Neural cell (in vitro differentiated cells): ENCODE measurements at regions not wholly inside any gene's neighbourhood (a gene's known extent, or its start where the extent isn't known, plus 50 kb on each side); places are given as distances from the start of the nearest gene placed in this dataset.
"Not testable (repeated sequence)": the region's sequence is repeated elsewhere in the genome, so short reads cannot be mapped to it uniquely, and the experiment has no call there.

Source experiments
- H2AFZ ChIP-seq: fragments of 200-600, 300-800 bp; sonication (generic), shearing (Covaris generic); 2 replicates; pipeline ENCODE4 v1.6.0; 2014; ENCODE audit warnings: low read depth, mild to moderate bottlenecking, antibody characterized with exemption, low read length, moderate library complexity
- H3F3A ChIP-seq: fragments of 200-600 bp; shearing (Covaris generic); 2 replicates; pipeline ENCODE4 v1.6.1; 2016; ENCODE audit warnings: mild to moderate bottlenecking, moderate library complexity, mixed read lengths, antibody characterized with exemption, low read length; ENCODE audit not compliant: insufficient read depth, poor library complexity, severe bottlenecking
- H3K27ac ChIP-seq: fragments of 200-600, 300-800 bp; sonication (generic), shearing (Covaris generic); 2 replicates; pipeline ENCODE4 v1.5.1; 2014; ENCODE audit warnings: mild to moderate bottlenecking, low read length, moderate library complexity
- H3K27me3 ChIP-seq: fragments of 300-800, 200-600 bp; sonication (generic), shearing (Covaris generic); 2 replicates; pipeline ENCODE4 v1.6.0; 2014; ENCODE audit warnings: mild to moderate bottlenecking, low read depth, low read length, moderate library complexity; ENCODE audit not compliant: insufficient read depth
- H3K36me3 ChIP-seq: fragments of 300-800, 200-600 bp; sonication (generic), shearing (Covaris generic); 2 replicates; pipeline ENCODE4 v1.5.1; 2014; ENCODE audit warnings: mild to moderate bottlenecking, antibody characterized with exemption, low read length, moderate library complexity; ENCODE audit not compliant: insufficient read depth
- H3K4me2 ChIP-seq: fragments of 300-800, 200-600 bp; sonication (generic), shearing (Covaris generic); 2 replicates; pipeline ENCODE4 v1.6.0; 2014; ENCODE audit warnings: mild to moderate bottlenecking, low read length
- H3K4me3 ChIP-seq: fragments of 300-800, 200-600 bp; sonication (generic), shearing (Covaris generic); 2 replicates; pipeline ENCODE4 v1.5.1; 2014; ENCODE audit warnings: mild to moderate bottlenecking, low read length, moderate library complexity
- H3K79me2 ChIP-seq: fragments of 200-600 bp; shearing (Covaris generic); replicated peaks from 2 replicates; pipeline ENCODE4 v1.6.0; 2014; ENCODE audit warnings: mild to moderate bottlenecking, low read length, moderate library complexity; ENCODE audit not compliant: insufficient read depth
- H3K9ac ChIP-seq: fragments of 300-800, 200-600 bp; sonication (generic), shearing (Covaris generic); 2 replicates; pipeline ENCODE4 v1.6.1; 2016; ENCODE audit warnings: mild to moderate bottlenecking, low read length, mixed read lengths
- H3K9me2 ChIP-seq: fragments of 200-600 bp; shearing (Covaris generic); 2 replicates; pipeline ENCODE4 v1.6.1; 2016; ENCODE audit warnings: mild to moderate bottlenecking, low read length, mixed read lengths; ENCODE audit not compliant: insufficient read depth
- H3K9me3 ChIP-seq: fragments of 200-600, 300-800 bp; sonication (generic), shearing (Covaris generic); 2 replicates; pipeline ENCODE4 v1.6.1; 2016; ENCODE audit warnings: mild to moderate bottlenecking, mixed run types, low read length, moderate library complexity, mixed read lengths
- H4K20me1 ChIP-seq: fragments of 200-600 bp; shearing (Covaris generic); 2 replicates; pipeline ENCODE4 v1.6.1; 2016; ENCODE audit warnings: mild to moderate bottlenecking, mixed run types; ENCODE audit not compliant: insufficient read depth
- CTCF ChIP-seq: fragments of 450-650 bp; IDR thresholded peaks from 2 replicates; pipeline ENCODE4 v1.5.1; 2014; ENCODE audit warnings: antibody characterized with exemption, mild to moderate bottlenecking, moderate library complexity; ENCODE audit not compliant: poor library complexity, severe bottlenecking
- EP300 ChIP-seq: fragments of 450-650 bp; conservative IDR thresholded peaks from 2 replicates; pipeline ENCODE4 v1.6.1; 2014; ENCODE audit warnings: antibody characterized with exemption, mild to moderate bottlenecking, moderate library complexity; ENCODE audit not compliant: poor library complexity, severe bottlenecking
- EZH2 ChIP-seq: fragments of 200-600, 300-800 bp; shearing (Covaris generic), sonication (generic); IDR thresholded peaks from 2 replicates; pipeline ENCODE4 v1.6.1; 2014; ENCODE audit warnings: antibody characterized with exemption, low read length, borderline replicate concordance, mild to moderate bottlenecking; ENCODE audit not compliant: insufficient read depth, poor library complexity, severe bottlenecking
- MXI1 ChIP-seq: fragments of 450-650 bp; conservative IDR thresholded peaks from 2 replicates; pipeline ENCODE4 v1.6.1; 2014; ENCODE audit warnings: antibody characterized with exemption, mild to moderate bottlenecking; ENCODE audit not compliant: poor library complexity, severe bottlenecking
- POLR2AphosphoS5 ChIP-seq: IDR thresholded peaks from 2 replicates; pipeline ENCODE4 v1.6.1; 2012
- RAD21 ChIP-seq: fragments of 450-650 bp; conservative IDR thresholded peaks from 2 replicates; pipeline ENCODE4 v1.6.1; 2014; ENCODE audit warnings: antibody characterized with exemption, mild to moderate bottlenecking, moderate library complexity
- REST ChIP-seq: IDR thresholded peaks from 2 replicates; pipeline ENCODE4 v1.6.1; 2012; ENCODE audit warnings: borderline replicate concordance
- SMC3 ChIP-seq: fragments of 450-650 bp; conservative IDR thresholded peaks from 2 replicates; pipeline ENCODE4 v1.6.1; 2014; ENCODE audit warnings: antibody characterized with exemption, mild to moderate bottlenecking, moderate library complexity; ENCODE audit not compliant: poor library complexity
- TAF1 ChIP-seq: IDR thresholded peaks from 2 replicates; pipeline ENCODE4 v1.6.1; 2012; ENCODE audit warnings: low read depth

- Histone ChIP-seq H3F3A (no peaks in the 10 kb centered on the region), H3K27ac (no peak overlapping the region), H3K4me3 (no peak overlapping the region), H3K4me2 (no peak overlapping the region), H4K20me1 (no peaks in the 10 kb centered on the region), H3K9ac (no peak overlapping the region), H2AFZ (no peak overlapping the region), H3K79me2 (no peaks in the 10 kb centered on the region), H3K27me3 (no peaks in the 10 kb centered on the region), H3K9me2 (no peaks in the 10 kb centered on the region), H3K36me3 (no peaks in the 10 kb centered on the region), H3K9me3 (no peaks in the 10 kb centered on the region)
- TF ChIP-seq EP300 (no peak), CTCF (no peak), EZH2 (no peak), SMC3 (no peak), POLR2AphosphoS5 (no peak), REST (no peak), MXI1 (no peak), TAF1 (no peak), RAD21 (no peak)
Observed at GRCh38 chr11:114802878-114803277, 124.6 kb downstream of the NXPE2 start.

GRCh38 chr11:114805431-114805830 lies 127.1 kb downstream of the NXPE2 start:
- not testable (repeated sequence) for H3K4me2 ChIP-seq, H3K9ac ChIP-seq, H3K27me3 ChIP-seq, H3K79me2 ChIP-seq, H3F3A ChIP-seq, H3K9me2 ChIP-seq, H4K20me1 ChIP-seq, H3K27ac ChIP-seq, H3K4me3 ChIP-seq, H3K36me3 ChIP-seq, H2AFZ ChIP-seq, H3K9me3 ChIP-seq

GRCh38 chr11:114811971-114812370 lies 133.6 kb downstream of the NXPE2 start:
- H3K4me3 ChIP-seq = no peak overlapping the region
- no peaks in the 10 kb centered on the region for H3F3A ChIP-seq
- H3K9ac ChIP-seq = no peak overlapping the region
- no peaks in the 10 kb centered on the region for H3K9me2 ChIP-seq
- peaks cover 7% of the 10 kb centered on the region for H3K27me3 ChIP-seq
- no peaks in the 10 kb centered on the region for H3K36me3 ChIP-seq
- H3K27ac ChIP-seq = no peak overlapping the region
- no peak overlapping the region for H2AFZ ChIP-seq
- no peaks in the 10 kb centered on the region for H4K20me1 ChIP-seq
- H3K4me2 ChIP-seq = no peak overlapping the region
- TF ChIP-seq MXI1 = no peak
- TF ChIP-seq SMC3 = no peak
- TF ChIP-seq EZH2 = no peak
- TF ChIP-seq CTCF = no peak
- no peak for TF ChIP-seq EP300
- no peak for TF ChIP-seq TAF1
- TF ChIP-seq POLR2AphosphoS5 = no peak
- TF ChIP-seq RAD21 = no peak
- no peak for TF ChIP-seq REST
- H3K9me3 ChIP-seq = no peaks in the 10 kb centered on the region
- H3K79me2 ChIP-seq = no peaks in the 10 kb centered on the region
